Effector memory CD4-positive, alpha-beta T cell (primary cell): ENCODE measurements at regions not wholly inside any gene's neighbourhood (a gene's known extent, or its start where the extent isn't known, plus 50 kb on each side); places are given as distances from the start of the nearest gene placed in this dataset.

Experiments
- DNase-seq, 3 donors: peaks; one replicate each; pipeline ENCODE4 v3.0.0-alpha.2; 2020
- H3K27ac ChIP-seq: 2 replicates; pipeline ENCODE4 v1.7.0; 2013; ENCODE audit warnings: mild to moderate bottlenecking, low read length, moderate library complexity; ENCODE audit not compliant: insufficient read depth, poor library complexity, severe bottlenecking
- H3K27me3 ChIP-seq: replicated peaks from 2 replicates; pipeline ENCODE4 v1.7.0; 2013; ENCODE audit warnings: mild to moderate bottlenecking, low read length; ENCODE audit not compliant: insufficient read depth, control insufficient read depth, poor library complexity, severe bottlenecking
- H3K36me3 ChIP-seq: 2 replicates; pipeline ENCODE4 v1.7.0; 2013; ENCODE audit warnings: mild to moderate bottlenecking, low read length, moderate library complexity; ENCODE audit not compliant: control insufficient read depth, insufficient read depth
- H3K4me1 ChIP-seq: 2 replicates; pipeline ENCODE4 v1.7.0; 2013; ENCODE audit warnings: low read length, mild to moderate bottlenecking; ENCODE audit not compliant: control insufficient read depth, insufficient read depth, poor library complexity, severe bottlenecking
- H3K4me3 ChIP-seq: 2 replicates; pipeline ENCODE4 v1.7.0; 2013; ENCODE audit warnings: low read length, low read depth, mild to moderate bottlenecking; ENCODE audit not compliant: insufficient read depth, poor library complexity, severe bottlenecking
- H3K9me3 ChIP-seq: 2 replicates; pipeline ENCODE4 v1.7.0; 2013; ENCODE audit warnings: mild to moderate bottlenecking, low read length, moderate library complexity; ENCODE audit not compliant: control insufficient read depth

DNA sequence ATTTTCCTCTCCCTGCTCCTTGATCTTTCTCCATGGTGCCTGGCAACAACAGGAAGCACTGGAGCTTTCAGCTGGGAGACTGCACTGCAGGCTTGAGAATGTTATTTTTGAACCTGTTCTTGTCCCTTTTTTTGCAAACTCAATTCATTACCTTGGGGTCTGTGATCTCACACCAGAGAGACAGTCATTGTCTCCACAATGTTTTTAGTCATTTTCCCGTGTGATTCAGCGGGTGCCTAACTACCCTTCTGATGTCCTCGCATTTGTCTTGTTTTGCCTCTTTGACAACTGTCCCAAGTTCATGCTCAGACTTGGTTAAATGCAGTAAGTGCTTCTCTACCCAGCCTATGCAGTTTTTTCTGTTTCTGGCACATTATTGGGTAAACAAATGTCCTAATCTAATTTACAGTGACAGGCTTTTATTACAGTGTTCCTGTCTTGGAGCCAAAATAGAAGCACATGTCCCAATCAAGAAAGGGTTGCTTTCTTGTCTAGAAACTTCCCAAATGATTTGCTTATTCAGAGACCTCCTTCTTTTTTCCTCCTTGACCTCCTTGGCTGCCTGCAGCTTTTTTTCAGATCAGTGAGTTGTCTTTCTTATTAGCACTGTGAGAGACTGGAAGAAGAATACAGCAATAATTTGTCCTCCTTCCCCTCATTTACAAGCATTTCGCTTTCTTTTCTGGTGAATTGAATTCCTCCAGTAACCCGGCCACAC is 162.4 kb downstream of the NSUN3 start:
- Histone ChIP-seq H3K4me3 (no peak overlapping the region), H3K27ac (no peak overlapping the region), H3K36me3 (no peaks in the 10 kb centered on the region), H3K27me3 (no peaks in the 10 kb centered on the region), H3K4me1 (no peaks in the 10 kb centered on the region), H3K9me3 (no peaks in the 10 kb centered on the region)
- no peak for DNase-seq

DNA sequence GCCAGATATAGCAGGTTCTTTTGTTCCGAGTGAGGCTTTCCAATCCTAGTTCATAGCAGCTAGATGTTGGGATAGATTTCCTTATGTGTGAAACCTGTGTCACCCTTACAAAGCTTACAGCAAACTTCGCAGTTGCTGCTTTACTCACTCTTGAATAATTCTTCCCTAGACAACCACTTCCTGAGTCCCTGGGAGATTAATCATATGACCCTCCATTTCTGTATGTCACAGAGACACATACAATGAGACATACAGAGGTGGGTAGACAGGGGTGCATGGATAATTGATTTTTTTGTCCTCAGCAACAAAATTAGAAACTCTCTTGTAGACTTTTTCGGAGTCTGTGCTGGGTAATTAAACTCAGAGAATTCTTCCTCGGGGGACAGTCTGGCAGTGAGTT is 163.2 kb downstream of the NSUN3 start:
- H3K27me3 ChIP-seq = no peaks in the 10 kb centered on the region
- H3K9me3 ChIP-seq = no peaks in the 10 kb centered on the region
- H3K36me3 ChIP-seq = no peaks in the 10 kb centered on the region
- H3K4me3 ChIP-seq = no peak overlapping the region
- H3K27ac ChIP-seq = no peak overlapping the region
- no peak for DNase-seq
- H3K4me1 ChIP-seq = no peaks in the 10 kb centered on the region

DNA sequence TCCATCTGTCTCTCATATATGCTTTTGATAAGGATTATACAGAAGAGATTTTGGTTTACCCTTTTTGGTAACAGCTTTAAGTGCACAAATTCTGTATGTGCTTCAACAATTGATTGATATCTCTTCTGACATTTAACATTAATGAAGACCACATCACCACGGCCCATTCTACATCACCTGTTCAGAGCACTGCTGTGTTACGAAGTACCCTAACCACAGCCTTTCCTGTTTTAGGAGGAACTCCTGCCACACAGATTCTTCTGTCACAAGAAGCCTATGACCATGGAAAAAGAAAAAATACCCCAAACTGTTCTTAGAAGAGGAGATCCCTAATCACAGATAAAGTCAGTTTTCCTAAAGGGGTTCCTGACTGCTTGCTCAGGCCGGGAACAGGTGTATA is 170.1 kb downstream of the NSUN3 start:
- DNase-seq = no peak
- Histone ChIP-seq H3K36me3 (no peaks in the 10 kb centered on the region), H3K9me3 (no peaks in the 10 kb centered on the region), H3K27ac (no peak overlapping the region), H3K4me1 (no peaks in the 10 kb centered on the region), H3K27me3 (no peaks in the 10 kb centered on the region), H3K4me3 (no peak overlapping the region)

DNA sequence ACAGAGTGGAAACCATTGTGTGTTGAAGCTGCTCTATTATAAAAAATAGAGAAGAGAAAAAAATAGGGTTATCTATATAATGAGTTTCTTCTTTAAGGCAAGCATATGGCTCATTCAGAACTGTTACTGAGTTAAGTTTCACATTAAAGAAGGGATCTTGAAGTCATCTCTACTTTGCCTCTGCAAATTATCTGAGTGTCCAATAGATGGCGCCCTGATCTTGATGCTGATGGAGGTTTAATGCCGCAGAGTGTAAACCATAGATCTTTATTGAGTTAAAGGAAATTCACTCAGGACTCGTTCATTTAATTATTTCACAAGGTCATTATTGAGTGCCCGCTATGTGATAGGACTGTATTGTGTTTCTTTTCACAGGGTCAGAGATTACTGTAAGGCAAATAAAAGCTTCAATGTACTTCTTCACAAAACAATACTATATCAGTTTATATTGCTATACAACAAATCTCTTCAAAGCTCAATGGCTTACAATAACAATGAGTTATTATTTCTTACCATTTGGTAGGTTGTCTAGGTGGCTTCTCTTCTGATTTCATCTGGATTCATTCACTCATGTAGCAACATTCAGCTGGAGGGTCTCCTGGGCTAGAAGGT is 171.4 kb downstream of the NSUN3 start:
- DNase-seq = no peak
- H3K36me3 ChIP-seq = no peaks in the 10 kb centered on the region
- no peaks in the 10 kb centered on the region for H3K4me1 ChIP-seq
- H3K4me3 ChIP-seq = no peak overlapping the region
- no peaks in the 10 kb centered on the region for H3K9me3 ChIP-seq
- H3K27me3 ChIP-seq = no peaks in the 10 kb centered on the region
- no peak overlapping the region for H3K27ac ChIP-seq

DNA sequence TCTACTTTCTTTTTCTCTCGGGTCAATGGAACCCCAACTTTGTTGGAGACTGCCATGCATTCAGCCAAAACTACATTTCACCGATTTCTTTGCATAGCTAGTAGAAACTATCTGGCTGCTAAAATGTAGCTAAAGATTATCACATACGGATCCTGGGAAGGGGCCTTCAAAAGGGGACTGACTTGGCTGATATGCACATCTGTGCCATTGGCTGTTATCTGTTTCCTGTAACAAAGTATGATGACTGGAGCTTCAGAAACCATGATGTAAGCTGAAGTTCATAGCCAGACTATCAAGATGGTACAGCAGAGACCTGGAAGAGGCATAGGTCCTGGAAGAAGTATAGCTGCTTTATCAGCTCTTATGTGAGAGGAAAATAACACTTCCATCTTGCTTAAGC is 179.1 kb downstream of the NSUN3 start:
- no peaks in the 10 kb centered on the region for H3K4me1 ChIP-seq
- no peaks in the 10 kb centered on the region for H3K27me3 ChIP-seq
- no peaks in the 10 kb centered on the region for H3K36me3 ChIP-seq
- H3K4me3 ChIP-seq = no peak overlapping the region
- no peak overlapping the region for H3K27ac ChIP-seq
- DNase-seq = no peak
- no peaks in the 10 kb centered on the region for H3K9me3 ChIP-seq

DNA sequence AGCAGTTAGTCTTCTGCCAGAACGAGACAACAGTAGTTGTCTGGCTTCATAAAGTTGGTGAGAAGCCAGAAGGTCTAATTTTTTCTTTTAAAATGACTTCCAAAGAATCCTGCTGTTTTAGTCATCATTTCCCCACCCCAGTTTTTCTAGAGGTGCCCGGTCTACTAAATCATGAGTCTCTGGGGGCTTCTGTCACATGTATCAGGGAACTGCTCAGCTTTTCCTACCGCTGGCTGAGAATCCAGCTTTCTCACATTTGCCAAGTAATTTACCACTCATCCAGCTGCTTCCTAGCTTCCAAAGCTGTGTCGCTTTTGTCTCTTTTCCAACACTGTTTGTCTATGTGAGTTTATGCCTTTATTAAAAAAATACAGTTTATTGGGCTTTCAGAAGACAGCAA is 183.3 kb downstream of the NSUN3 start:
- H3K36me3 ChIP-seq = no peaks in the 10 kb centered on the region
- no peak for DNase-seq

DNA sequence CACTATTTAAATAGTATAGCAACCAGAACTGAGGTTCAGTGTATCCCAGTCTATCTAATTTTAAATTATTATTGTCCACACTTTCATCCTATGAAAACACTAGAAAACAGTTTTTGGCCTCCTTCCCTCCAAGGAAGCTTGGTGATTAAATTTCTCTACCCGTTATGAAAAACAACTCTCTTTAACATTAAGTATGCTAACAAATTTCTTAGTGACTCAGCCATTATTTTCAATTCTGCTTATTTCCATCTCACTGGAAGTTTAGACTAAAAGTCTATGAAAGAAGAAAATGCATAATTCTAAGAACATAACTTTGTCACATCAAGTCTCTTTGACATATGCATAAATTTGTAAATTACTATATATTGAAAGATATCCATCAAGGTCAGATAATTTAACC is 185.2 kb downstream of the NSUN3 start:
- no peak for DNase-seq
- Histone ChIP-seq H3K27ac (no peak overlapping the region), H3K27me3 (no peaks in the 10 kb centered on the region), H3K9me3 (no peaks in the 10 kb centered on the region), H3K4me1 (no peaks in the 10 kb centered on the region), H3K4me3 (no peak overlapping the region), H3K36me3 (no peaks in the 10 kb centered on the region)

More for the DNA sequence above, 183.3 kb downstream of the NSUN3 start:
- Histone ChIP-seq H3K27me3 (no peaks in the 10 kb centered on the region), H3K27ac (no peak overlapping the region), H3K9me3 (no peaks in the 10 kb centered on the region), H3K4me3 (no peak overlapping the region), H3K4me1 (no peaks in the 10 kb centered on the region)

DNA sequence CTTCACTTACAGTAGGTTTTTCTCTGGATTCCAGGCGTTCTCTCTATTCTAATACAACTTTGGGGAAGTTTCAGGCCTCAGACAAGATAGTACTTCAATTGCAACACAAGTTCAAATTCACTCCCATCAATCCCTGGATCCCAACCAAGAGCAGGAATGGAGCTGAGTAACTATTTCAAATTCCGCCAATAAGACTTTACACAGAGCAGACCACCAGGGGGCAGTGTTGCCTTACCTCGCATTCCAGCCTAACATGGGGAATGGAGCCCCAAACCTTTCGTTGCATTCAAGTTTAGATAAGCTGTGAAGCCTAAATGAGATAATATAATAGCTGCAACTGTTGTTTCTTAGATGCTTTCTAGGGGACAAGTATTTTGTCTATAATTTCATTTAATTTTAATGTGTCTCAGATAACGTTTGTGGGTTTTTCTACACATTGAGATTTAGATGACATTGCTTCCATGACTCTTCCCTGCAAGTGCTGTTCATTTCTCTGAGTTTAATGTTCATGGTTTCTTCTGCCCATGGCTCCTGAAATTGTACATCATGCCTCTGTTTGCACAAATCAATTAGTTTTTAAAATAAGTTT is 186.7 kb downstream of the NSUN3 start:
- H3K9me3 ChIP-seq = no peaks in the 10 kb centered on the region
- no peaks in the 10 kb centered on the region for H3K27me3 ChIP-seq
- H3K36me3 ChIP-seq = no peaks in the 10 kb centered on the region
- H3K4me1 ChIP-seq = no peaks in the 10 kb centered on the region
- DNase-seq = peak; percentile 1 to 25 (median 6)
- no peak overlapping the region for H3K27ac ChIP-seq
- no peak overlapping the region for H3K4me3 ChIP-seq

DNA sequence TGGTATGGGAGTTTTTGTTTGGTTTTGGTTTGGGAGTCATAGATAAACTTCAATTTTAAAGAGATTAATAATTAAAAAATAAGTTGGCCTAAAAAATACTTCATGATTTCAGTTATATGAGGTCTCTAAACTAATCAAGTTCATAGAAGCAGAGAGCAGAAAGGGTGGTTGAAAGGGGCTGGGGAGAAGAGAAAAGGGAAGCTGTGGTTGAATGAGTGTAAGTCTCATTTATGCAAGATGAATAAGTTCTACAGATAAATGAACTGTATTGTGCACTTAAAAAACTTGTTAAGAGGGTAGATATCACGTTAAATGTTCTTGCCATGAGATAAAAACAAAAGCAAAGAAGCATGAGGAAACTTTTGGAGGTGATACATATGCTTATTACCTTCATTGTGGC is 188.7 kb downstream of the NSUN3 start:
- H3K9me3 ChIP-seq = no peaks in the 10 kb centered on the region
- no peaks in the 10 kb centered on the region for H3K36me3 ChIP-seq
- no peak overlapping the region for H3K27ac ChIP-seq
- DNase-seq = no peak
- no peaks in the 10 kb centered on the region for H3K27me3 ChIP-seq
- no peak overlapping the region for H3K4me3 ChIP-seq
- no peaks in the 10 kb centered on the region for H3K4me1 ChIP-seq

DNA sequence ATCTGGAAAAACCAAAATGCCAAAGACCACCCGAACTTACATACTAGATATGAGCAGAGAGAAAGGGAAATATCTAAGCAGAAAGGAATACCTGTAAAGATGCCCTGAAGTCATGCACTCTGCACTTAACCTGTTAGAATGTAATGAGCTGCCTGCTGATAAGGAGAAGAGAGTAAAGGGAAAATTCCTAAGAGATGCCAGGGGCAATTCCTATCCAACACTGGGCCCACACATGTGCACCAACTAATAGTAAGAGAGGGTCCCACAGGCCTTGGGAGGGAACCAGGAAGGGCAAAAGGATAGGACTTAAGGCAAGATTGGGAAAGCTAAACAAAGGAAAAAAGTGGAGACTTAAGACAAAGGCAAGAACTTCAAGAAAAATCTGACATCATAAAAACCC is 189.5 kb downstream of the NSUN3 start:
- no peak overlapping the region for H3K4me3 ChIP-seq
- DNase-seq = no peak
- no peak overlapping the region for H3K27ac ChIP-seq
- H3K9me3 ChIP-seq = no peaks in the 10 kb centered on the region
- H3K27me3 ChIP-seq = no peaks in the 10 kb centered on the region
- H3K36me3 ChIP-seq = no peaks in the 10 kb centered on the region
- H3K4me1 ChIP-seq = no peaks in the 10 kb centered on the region
